Fibroblast of lung (primary cell): ENCODE measurements at regions not wholly inside any gene's neighbourhood (a gene's known extent, or its start where the extent isn't known, plus 50 kb on each side); places are given as distances from the start of the nearest gene placed in this dataset.

Experiments
- DNase-seq, 2 donors: peaks; one replicate each; pipeline versions ENCODE4 v3.0.0 to v3.0.0-alpha.2; 2010; ENCODE audit warnings: low read depth in 2 of 2
- H2AFZ ChIP-seq: 2 replicates; pipeline ENCODE4 v1.5.1; 2012; ENCODE audit warnings: low read length, control low read depth, inconsistent platforms
- H3K27ac ChIP-seq: 2 replicates; pipeline ENCODE4 v1.5.1; 2011; ENCODE audit warnings: low read length, control low read depth; ENCODE audit not compliant: insufficient read depth
- H3K27me3 ChIP-seq: 2 replicates; pipeline ENCODE4 v1.5.1; 2011; ENCODE audit warnings: mild to moderate bottlenecking, low read length; ENCODE audit not compliant: control insufficient read depth, insufficient read depth
- H3K36me3 ChIP-seq: 2 replicates; pipeline ENCODE4 v1.5.1; 2011; ENCODE audit warnings: low read length; ENCODE audit not compliant: control insufficient read depth, insufficient read depth
- H3K4me1 ChIP-seq: 2 replicates; pipeline ENCODE4 v1.5.1; 2011; ENCODE audit warnings: low read length; ENCODE audit not compliant: control insufficient read depth, insufficient read depth; ENCODE audit errors: extremely low read depth
- H3K4me2 ChIP-seq: 2 replicates; pipeline ENCODE4 v1.5.1; 2011; ENCODE audit warnings: low read length, control low read depth; ENCODE audit not compliant: insufficient read depth; ENCODE audit errors: extremely low read depth
- H3K4me3 ChIP-seq, 4 experiments: fragments of 200-600 bp in 1 of 4; sonication (generic) in 1 of 4; replicated peaks in 1 of 4; 2 replicates each; pipeline ENCODE4 v1.5.1; 2011 to 2016; ENCODE audit warnings: low read length in 4 of 4, low read depth in 3 of 4, mild to moderate bottlenecking in 3 of 4, control low read depth in 2 of 4, inconsistent platforms in 1 of 4, mixed read lengths in 1 of 4; ENCODE audit not compliant: insufficient read depth in 1 of 4; ENCODE audit errors: control extremely low read depth in 1 of 4
- H3K79me2 ChIP-seq: 2 replicates; pipeline ENCODE4 v1.5.1; 2012; ENCODE audit warnings: mild to moderate bottlenecking, low read length, inconsistent platforms; ENCODE audit not compliant: control insufficient read depth, insufficient read depth
- H3K9ac ChIP-seq: 2 replicates; pipeline ENCODE4 v1.5.1; 2011; ENCODE audit warnings: mild to moderate bottlenecking, low read length, control low read depth; ENCODE audit not compliant: insufficient read depth
- H3K9me3 ChIP-seq: 2 replicates; pipeline ENCODE4 v1.5.1; 2012; ENCODE audit warnings: low read depth, low read length; ENCODE audit not compliant: control insufficient read depth, insufficient read depth
- H4K20me1 ChIP-seq: 2 replicates; pipeline ENCODE4 v1.5.1; 2011; ENCODE audit warnings: low read length; ENCODE audit not compliant: control insufficient read depth, insufficient read depth; ENCODE audit errors: extremely low read depth
- EZH2 ChIP-seq: IDR thresholded peaks from 2 replicates; pipeline ENCODE4 v1.5.1; 2012; ENCODE audit warnings: low read length, control low read depth, mild to moderate bottlenecking; ENCODE audit errors: missing control alignments
- TF ChIP-seq, protein P1 (sequence below), 2 donors: IDR thresholded peaks in 1 of 2; conservative IDR thresholded peaks in 1 of 2; 1 replicate in 1 of 2; 2 replicates in 1 of 2; pipeline ENCODE4 v1.5.1; 2011 to 2012; ENCODE audit warnings: low read length in 2 of 2, control low read depth in 1 of 2, inconsistent platforms in 1 of 2, low read depth in 1 of 2, mild to moderate bottlenecking in 1 of 2

DNA sequence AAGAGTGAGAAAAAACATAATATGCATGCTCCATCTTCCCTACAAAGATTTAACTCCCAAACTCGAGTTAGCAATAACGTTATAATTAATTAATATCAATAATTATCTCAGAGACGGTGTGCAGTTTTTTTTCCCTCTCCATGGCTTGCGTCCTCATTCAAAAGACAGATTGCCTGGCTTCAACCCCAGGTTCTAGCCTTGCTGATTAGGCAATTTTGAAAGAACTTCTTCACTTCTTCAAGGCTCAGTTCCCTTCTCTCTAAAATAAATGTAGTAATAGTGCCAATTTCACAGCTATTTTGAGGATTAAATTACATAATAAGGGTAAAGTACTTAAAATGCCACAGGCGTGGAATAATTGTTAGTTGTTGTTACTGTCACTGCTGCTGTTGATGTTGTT lies 876.1 kb upstream of the GBE1 start:
- Histone ChIP-seq H3K4me1 (no peaks in the 10 kb centered on the region), H3K27me3 (no peaks in the 10 kb centered on the region), H3K36me3 (no peaks in the 10 kb centered on the region), H3K27ac (no peak overlapping the region), H4K20me1 (no peaks in the 10 kb centered on the region), H3K4me3 (no peak overlapping the region), H3K9ac (no peak overlapping the region), H3K4me2 (no peak overlapping the region), H3K79me2 (no peaks in the 10 kb centered on the region), H2AFZ (no peak overlapping the region), H3K9me3 (no peaks in the 10 kb centered on the region)
- DNase-seq: no peak
- TF ChIP-seq, protein P1, sequence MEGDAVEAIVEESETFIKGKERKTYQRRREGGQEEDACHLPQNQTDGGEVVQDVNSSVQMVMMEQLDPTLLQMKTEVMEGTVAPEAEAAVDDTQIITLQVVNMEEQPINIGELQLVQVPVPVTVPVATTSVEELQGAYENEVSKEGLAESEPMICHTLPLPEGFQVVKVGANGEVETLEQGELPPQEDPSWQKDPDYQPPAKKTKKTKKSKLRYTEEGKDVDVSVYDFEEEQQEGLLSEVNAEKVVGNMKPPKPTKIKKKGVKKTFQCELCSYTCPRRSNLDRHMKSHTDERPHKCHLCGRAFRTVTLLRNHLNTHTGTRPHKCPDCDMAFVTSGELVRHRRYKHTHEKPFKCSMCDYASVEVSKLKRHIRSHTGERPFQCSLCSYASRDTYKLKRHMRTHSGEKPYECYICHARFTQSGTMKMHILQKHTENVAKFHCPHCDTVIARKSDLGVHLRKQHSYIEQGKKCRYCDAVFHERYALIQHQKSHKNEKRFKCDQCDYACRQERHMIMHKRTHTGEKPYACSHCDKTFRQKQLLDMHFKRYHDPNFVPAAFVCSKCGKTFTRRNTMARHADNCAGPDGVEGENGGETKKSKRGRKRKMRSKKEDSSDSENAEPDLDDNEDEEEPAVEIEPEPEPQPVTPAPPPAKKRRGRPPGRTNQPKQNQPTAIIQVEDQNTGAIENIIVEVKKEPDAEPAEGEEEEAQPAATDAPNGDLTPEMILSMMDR (conservative IDR thresholded peaks at IDR 0.05 in 1 of 2, IDR thresholded peaks at IDR 0.05 in 1 of 2; ENCODE audit: low read depth in 1 of 2, low read length in 2 of 2): no peak
- TF ChIP-seq EZH2: no peak

DNA sequence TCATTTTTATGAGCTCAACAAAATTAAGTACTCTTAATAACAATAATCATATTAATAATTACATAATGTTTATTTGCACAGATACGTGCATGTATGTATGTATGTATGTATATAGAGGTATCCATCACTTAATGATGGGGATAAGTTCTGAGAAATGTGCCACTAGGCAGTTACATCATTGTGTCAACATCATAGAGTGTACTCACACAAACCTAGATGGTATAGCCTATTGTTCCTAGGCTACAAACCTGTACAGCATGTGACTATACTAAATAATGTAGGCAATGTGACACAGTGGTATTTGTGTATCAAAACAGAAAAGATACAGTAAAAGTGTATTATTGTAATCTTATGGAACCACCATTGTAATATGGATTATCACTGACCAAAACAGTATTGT lies 874.7 kb upstream of the GBE1 start:
- no peaks in the 10 kb centered on the region for H4K20me1 ChIP-seq
- no peaks in the 10 kb centered on the region for H3K27me3 ChIP-seq
- TF ChIP-seq, protein P1 (conservative IDR thresholded peaks at IDR 0.05 in 1 of 2, IDR thresholded peaks at IDR 0.05 in 1 of 2; ENCODE audit: low read depth in 1 of 2, low read length in 2 of 2): no peak
- no peak for TF ChIP-seq EZH2
- no peaks in the 10 kb centered on the region for H3K79me2 ChIP-seq
- H2AFZ ChIP-seq: no peak overlapping the region
- H3K4me2 ChIP-seq: no peak overlapping the region
- DNase-seq: no peak
- no peaks in the 10 kb centered on the region for H3K4me1 ChIP-seq
- H3K9me3 ChIP-seq: no peaks in the 10 kb centered on the region
- H3K9ac ChIP-seq: no peak overlapping the region
- H3K27ac ChIP-seq: no peak overlapping the region
- no peaks in the 10 kb centered on the region for H3K36me3 ChIP-seq
- H3K4me3 ChIP-seq: no peak overlapping the region

DNA sequence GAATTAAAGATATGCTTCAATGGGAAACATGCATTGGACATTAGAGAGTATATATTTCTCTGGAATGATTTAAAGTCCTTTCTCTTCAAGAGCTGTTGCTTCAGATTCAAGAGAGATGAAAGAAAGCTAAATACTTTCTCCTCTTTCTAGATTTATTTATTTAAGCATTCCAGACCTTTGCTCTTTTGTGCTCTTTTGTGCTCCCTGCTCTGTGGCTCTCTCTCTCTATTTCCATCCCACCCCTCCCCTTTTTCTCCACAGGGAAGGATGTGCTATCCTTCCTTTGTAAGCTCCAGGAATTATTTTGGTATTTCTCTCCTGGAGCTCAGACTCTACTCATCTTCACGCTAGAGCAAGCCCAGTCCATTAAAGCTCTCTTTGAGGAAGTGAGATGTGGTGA lies 871.9 kb upstream of the GBE1 start:
- Histone ChIP-seq H3K79me2 (no peaks in the 10 kb centered on the region), H3K27me3 (no peaks in the 10 kb centered on the region), H3K27ac (no peak overlapping the region), H4K20me1 (no peaks in the 10 kb centered on the region), H3K4me1 (no peaks in the 10 kb centered on the region), H3K9me3 (no peaks in the 10 kb centered on the region), H3K9ac (no peak overlapping the region), H3K36me3 (no peaks in the 10 kb centered on the region), H3K4me3 (no peak overlapping the region), H3K4me2 (no peak overlapping the region), H2AFZ (no peak overlapping the region)
- no peak for DNase-seq
- TF ChIP-seq, protein P1 (conservative IDR thresholded peaks at IDR 0.05 in 1 of 2, IDR thresholded peaks at IDR 0.05 in 1 of 2; ENCODE audit: low read depth in 1 of 2, low read length in 2 of 2): no peak
- TF ChIP-seq EZH2: no peak
